SW480 (cell line): ENCODE measurements at regions not wholly inside any gene's neighbourhood (a gene's known extent, or its start where the extent isn't known, plus 50 kb on each side); places are given as distances from the start of the nearest gene placed in this dataset.
A peak's percentile ranks its signal among the peaks of the same experiment; 100 is the strongest.

Experiments used
- DNase-seq: peaks from one replicate; pipeline ENCODE4 v3.0.0-alpha.2; 2016; ENCODE audit warnings: low spot score

GRCh38 chr10:42952349-42952748, 124.5 kb upstream of the RET start:
- peak; percentile 50 for DNase-seq

GRCh38 chr10:42952931-42953683, 123.8 kb upstream of the RET start:
- DNase-seq: no peak

GRCh38 chr10:42953684-42954674, 122.9 kb upstream of the RET start:
- no peak for DNase-seq

DNA sequence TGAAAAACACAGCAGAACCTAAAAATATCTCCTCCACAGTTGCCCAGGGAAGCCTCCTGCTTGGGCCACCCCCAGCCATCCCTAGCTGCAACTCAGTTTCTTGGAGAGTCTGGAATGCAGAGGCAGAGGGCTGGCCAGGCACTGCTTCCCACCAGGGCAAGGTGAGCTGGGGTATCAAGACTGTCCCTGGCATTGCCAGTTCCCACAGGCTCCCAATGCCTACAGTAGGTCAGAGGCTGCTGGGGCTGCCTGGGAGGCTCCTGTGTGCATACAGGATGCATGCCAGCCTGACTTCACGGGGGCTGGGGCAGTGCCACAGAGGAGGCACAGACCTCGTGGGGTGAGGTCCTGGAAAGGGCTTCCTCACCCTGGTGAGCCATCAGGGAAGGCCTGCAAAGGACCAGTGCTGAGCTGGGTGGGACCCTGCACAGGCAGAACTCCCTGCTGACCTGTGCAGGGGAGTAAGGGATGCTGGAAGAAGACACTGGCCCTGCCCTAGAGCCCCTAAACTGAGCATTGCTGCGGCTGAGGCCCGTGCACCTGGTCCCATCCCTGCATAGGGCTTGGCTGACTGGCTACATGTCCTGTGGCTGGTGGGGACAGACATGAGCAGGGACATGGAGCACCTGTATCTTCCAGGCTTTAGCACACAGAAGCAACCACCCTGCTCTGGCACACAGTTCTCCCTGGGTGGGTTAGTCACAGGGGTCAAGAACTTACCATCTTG, 121.9 kb upstream of the RET start:
- DNase-seq: no peak

GRCh38 chr10:42955493-42955889, 121.4 kb upstream of the RET start:
- DNase-seq: no peak

GRCh38 chr10:42956045-42956444, 120.8 kb upstream of the RET start:
- DNase-seq: no peak

GRCh38 chr10:42958142-42958868, 118.6 kb upstream of the RET start:
- DNase-seq: no peak

DNA sequence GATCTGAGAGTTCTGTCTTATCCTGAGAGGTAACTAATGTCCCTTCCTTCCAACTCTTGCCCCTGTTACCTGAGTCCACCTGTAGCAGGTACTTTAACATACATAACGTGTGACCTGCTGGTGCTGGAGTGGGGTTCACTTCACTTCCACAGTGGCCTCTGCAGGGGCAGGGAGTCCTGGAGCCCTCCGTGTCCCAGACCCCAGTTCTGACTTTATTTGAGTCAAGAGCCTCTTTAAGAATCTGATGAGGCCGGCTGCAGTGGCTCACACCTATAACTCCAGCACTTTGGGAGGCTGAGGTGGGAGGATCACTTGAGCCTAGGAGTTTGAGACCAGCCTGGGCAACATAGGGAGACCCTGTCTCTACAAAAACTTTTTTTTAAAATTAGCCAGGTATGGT, 117.0 kb upstream of the RET start:
- no peak for DNase-seq

DNA sequence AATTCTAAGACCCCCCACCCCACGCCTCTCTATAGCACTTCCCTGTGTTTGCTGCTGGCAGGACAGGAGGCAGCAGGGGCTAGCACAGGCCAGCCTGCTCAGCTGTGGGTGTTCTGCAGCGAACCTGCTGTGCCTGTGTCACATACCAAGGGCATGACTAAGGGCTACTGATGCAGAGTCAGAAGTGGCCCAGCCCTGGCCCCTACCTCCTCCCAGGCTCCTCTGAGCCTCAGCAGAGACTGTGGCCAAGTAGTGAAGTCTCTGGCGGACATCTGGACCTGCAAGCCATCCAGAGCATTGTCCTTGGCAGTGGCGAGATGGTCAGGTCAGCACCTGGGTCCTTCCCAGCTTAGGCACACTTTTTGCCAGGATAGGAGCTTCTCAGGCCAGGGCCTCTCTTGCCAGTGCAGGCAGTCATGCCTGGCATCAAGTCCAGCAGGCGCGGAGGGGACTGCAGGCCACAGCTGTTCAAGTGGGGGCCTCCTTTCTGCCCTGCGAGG, 116.3 kb upstream of the RET start:
- peak; percentile 17 for DNase-seq

DNA sequence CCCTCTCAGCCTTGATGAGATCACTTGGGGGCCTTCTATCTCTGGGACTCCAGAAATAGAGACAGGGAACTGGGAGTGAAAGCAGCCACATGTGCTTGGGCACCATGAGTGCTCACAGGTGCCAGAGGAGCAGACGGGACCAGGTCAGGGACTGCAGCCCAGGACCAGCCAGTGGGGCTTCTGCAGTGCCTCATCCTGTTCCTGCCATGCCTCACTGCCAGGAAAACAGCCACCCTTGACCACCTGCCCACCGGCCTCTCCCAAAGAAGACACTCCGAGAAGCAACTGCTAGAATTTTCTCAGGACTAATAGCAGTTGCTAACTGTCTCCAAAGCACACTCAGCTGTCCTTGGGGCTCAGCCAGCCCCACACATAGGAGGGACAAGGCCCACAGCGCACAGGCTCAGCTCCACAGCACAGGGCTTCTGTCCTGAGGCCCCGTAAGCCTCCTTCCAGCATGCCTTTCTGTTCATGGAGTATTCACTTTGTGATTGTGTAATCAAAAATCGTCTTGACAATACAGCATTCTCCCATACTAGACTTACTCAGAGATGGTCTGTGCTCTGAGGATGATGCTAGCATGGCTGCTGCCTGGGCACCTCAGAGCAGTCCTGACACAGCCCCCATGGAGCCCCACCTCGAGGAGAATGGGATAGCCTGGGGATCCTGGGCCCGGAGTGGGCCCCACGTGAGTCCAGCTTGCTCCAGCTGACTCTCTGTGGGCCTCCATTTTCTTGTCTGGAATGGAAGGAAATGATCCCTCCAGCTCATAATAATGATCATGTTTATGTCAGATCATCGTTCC, 115.7 kb upstream of the RET start:
- DNase-seq: no peak

GRCh38 chr10:42961796-42962109, 115.1 kb upstream of the RET start:
- no peak for DNase-seq

DNA sequence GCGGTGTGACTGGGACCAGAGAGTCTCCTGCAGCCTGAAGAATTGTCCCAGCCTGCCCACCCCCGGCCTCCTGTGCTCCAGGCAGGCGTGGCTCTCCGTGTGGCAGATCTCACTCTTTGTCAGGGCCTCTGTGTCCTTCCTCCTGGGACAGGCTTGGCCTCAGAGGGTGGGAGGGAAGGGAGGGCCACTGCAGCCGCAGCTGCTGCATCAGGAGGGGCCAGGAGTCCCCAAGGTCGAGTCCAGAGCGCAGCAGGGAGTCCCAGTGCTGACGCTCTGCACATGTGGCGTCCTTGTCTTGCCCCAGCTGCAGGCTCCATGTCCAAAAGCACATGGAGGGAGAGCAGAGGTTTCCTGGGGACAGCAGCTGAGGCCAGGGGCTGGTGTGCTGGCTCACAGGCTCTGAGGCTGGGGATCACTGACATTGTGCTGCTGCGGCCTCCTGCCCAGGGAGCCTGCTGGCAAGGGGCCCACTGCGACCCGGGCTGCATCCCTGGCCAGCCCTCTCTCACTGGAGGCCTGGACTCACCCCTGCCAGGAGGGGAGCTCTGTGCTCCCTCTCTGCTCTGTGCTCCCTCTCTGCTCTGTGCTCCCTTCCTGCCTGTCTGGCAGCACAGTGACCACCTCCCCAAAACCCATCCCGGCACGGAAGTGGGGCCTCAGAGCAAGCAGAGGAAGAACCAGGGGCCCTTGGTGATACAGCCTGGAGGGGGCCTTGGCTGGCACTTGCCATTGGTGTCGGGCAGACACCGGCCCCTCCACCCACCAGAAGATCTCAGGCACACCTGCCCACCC, 114.6 kb upstream of the RET start:
- DNase-seq: no peak

DNA sequence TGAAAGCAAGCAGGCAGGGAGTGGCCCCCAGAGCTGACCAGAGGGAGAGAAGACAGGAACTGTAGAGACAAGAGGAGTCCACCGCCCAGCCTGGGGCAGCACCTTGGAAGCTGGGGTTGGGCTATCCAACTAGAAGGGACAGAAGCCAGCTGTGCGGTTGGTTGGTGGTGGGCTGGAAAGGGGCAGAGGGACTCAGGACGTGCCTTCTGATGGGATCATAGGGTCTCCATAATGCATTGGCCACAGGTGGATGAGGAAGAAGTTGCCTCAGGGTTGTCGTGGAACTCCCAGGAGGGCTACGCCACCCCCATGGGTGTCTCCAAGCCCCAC, 114.0 kb upstream of the RET start:
- no peak for DNase-seq

GRCh38 chr10:42963312-42963711, 113.6 kb upstream of the RET start:
- DNase-seq: no peak

- no peak for DNase-seq
Measured at GRCh38 chr10:42969147-42969546, 107.7 kb upstream of the RET start.

GRCh38 chr10:42969909-42970308, 107.0 kb upstream of the RET start:
- DNase-seq: no peak

DNA sequence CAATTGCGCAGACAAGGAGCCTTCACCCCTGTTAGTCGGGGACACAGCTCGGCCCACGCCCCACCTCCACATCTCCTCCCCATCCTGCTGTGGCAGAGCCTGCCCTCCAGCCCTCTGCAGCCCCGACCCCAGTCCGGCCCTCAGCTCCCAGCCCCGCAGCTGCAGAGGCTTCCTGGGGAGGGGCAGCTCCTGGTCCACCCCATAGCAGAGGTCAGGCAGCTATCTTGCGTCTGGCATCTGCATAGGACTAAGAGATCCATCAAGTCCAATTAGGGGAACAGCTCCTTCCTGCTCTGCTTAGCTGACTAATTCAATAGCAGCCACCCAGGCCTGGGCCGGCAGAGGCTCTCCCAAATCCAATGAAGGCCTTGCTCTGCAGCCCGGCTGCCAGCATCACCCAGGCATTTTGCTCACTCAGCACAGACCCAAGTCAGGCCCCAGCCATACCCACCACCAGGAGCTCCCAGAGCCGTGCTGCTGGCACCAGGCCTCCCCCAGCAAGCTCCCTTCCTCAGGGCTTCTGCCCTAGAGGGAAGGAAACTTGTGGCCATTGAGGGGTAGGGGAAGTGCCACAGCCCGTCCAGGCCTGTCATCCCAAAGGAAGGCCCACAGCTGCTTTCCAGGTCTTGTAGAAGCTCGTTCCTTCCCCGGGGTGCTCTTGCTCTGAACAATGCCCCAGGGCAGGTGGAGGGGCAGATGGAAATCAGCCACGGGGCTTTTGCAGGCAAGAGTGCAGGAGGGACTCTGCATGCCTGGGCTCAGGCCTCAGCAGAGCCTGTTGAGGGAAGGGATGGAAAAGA, 106.2 kb upstream of the RET start:
- DNase-seq: no peak

- no peak for DNase-seq
Measured at GRCh38 chr10:42971251-42971599, 105.6 kb upstream of the RET start.

DNA sequence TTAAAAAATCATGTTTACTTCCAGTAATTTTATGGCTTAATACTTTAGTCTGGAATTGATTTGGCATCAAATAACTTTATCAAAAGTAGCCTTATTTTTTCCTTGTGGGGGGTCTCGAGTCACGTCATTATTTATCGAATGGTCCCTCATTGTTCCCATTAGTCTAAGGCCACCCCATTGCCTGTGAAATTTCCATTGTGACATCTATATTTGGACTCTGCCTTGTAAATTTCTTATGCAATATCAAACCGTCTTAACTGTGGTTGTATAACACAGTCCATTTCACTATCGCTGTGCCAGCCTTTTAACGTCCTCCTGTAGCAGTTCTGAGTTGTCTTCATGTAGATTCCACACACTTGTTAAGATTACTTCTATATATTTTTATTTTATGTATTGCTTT, 103.9 kb upstream of the RET start:
- no peak for DNase-seq

GRCh38 chr10:42973411-42973810, 103.5 kb upstream of the RET start:
- no peak for DNase-seq
